GM12878 (cell line): ENCODE measurements at regions not wholly inside any gene's neighbourhood (a gene's known extent, or its start where the extent isn't known, plus 50 kb on each side); places are given as distances from the start of the nearest gene placed in this dataset.

Experiments used
- ATAC-seq: fragments of 200-7000 bp; cut with Tn5 transposase; 3 replicates; pipeline ENCODE4 v1.9.1; 2020; ENCODE audit warnings: mild to moderate bottlenecking, moderate library complexity
- BruUV-seq: library from RNA; stranded (reverse); fragments of 400-500 nt; replicated peaks from 2 replicates; lab custom pipeline; 2021; lab: Mats Ljungman, UMichigan
- CTCF ChIA-PET: fragments of 300-600 bp; sonication (Branson Sonifier 250); formaldehyde crosslinking; extraction: SDS; loops from one replicate; lab custom pipeline; 2021; ENCODE audit warnings: inconsistent platforms; lab: Yijun Ruan, JAX
- POLR2A ChIA-PET: fragments of 350-600 bp; formaldehyde crosslinking; extraction: SDS; loops from one replicate; lab custom pipeline; 2021; ENCODE audit warnings: inconsistent platforms; lab: Charles Lee
- RAD21 ChIA-PET: fragments of 300-600 bp; sonication (Branson Sonifier 250); formaldehyde crosslinking; loops from one replicate; lab custom pipeline; 2023; ENCODE audit warnings: antibody characterized with exemption; ENCODE audit not compliant: unreplicated experiment; lab: Charles Lee
- SMC1A ChIA-PET: fragments of 300-600 bp; sonication (Branson Sonifier 250); formaldehyde crosslinking; loops from one replicate; lab custom pipeline; 2023; ENCODE audit not compliant: unreplicated experiment, uncharacterized antibody; lab: Charles Lee
- DNase-seq: peaks from one replicate; pipeline ENCODE4 v3.0.0-alpha.2; 2011; ENCODE audit warnings: low read depth, low spot score
- FAIRE-seq: peaks from 3 replicates; lab custom pipeline; 2011; peaks lifted over from hg19 to GRCh38; lab: Jason Lieb, UNC
- H2AFZ ChIP-seq: 2 replicates; pipeline ENCODE4 v1.6.0; 2011; ENCODE audit warnings: low read depth, low read length, control low read depth; ENCODE audit not compliant: control insufficient read depth
- H3K27ac ChIP-seq: 2 replicates; pipeline ENCODE4 v1.5.1; 2011; ENCODE audit warnings: control low read depth; ENCODE audit not compliant: control insufficient read depth, insufficient read depth
- H3K27me3 ChIP-seq, 2 experiments: replicated peaks in 1 of 2; 2 replicates each; pipeline versions ENCODE4 v1.6.0 to v1.6.1; 2011; ENCODE audit warnings: low read length in 1 of 2; ENCODE audit not compliant: control insufficient read depth in 2 of 2, insufficient read depth in 2 of 2
- H3K36me3 ChIP-seq, 2 experiments: 2 replicates each; pipeline ENCODE4 v1.5.1; 2011; ENCODE audit warnings: low read length in 1 of 2; ENCODE audit not compliant: control insufficient read depth in 2 of 2, insufficient read depth in 2 of 2
- H3K4me1 ChIP-seq: 2 replicates; pipeline ENCODE4 v1.6.1; 2011; ENCODE audit warnings: mild to moderate bottlenecking, low read length, moderate library complexity, mixed read lengths; ENCODE audit not compliant: control insufficient read depth, insufficient read depth
- H3K4me2 ChIP-seq: 2 replicates; pipeline ENCODE4 v1.6.0; 2011; ENCODE audit warnings: control low read depth; ENCODE audit not compliant: control insufficient read depth, insufficient read depth
- H3K4me3 ChIP-seq: fragments of 200-600 bp; sonication (generic); 2 replicates; pipeline ENCODE4 v1.5.1; 2016
- H3K79me2 ChIP-seq: 2 replicates; pipeline ENCODE4 v1.6.0; 2011; ENCODE audit warnings: low read length; ENCODE audit not compliant: control insufficient read depth, insufficient read depth
- H3K9ac ChIP-seq: 2 replicates; pipeline ENCODE4 v1.8.0; 2011; ENCODE audit warnings: low read length, control low read depth, mixed read lengths; ENCODE audit not compliant: control insufficient read depth, insufficient read depth
- H3K9me3 ChIP-seq: replicated peaks from 3 replicates; pipeline ENCODE4 v1.5.1; 2011; ENCODE audit warnings: mild to moderate bottlenecking, low read length; ENCODE audit not compliant: control insufficient read depth, insufficient read depth
- H4K20me1 ChIP-seq: 2 replicates; pipeline ENCODE4 v1.6.0; 2011; ENCODE audit not compliant: control insufficient read depth, insufficient read depth
- EGR1 ChIP-seq, 2 experiments: IDR thresholded peaks; 1 replicate in 1 of 2; 2 replicates in 1 of 2; pipeline ENCODE4 v1.6.1; 2011 to 2012; ENCODE audit warnings: low read depth in 2 of 2, low read length in 2 of 2, borderline replicate concordance in 1 of 2, mild to moderate bottlenecking in 1 of 2, moderate library complexity in 1 of 2
- GABPA ChIP-seq: IDR thresholded peaks from 2 replicates; pipeline ENCODE4 v1.6.1; 2014; ENCODE audit warnings: antibody characterized with exemption, low read depth, mild to moderate bottlenecking, inconsistent platforms
- LARP7 ChIP-seq: fragments of 450-650 bp; IDR thresholded peaks from 2 replicates; pipeline ENCODE4 v1.6.1; 2017; ENCODE audit warnings: mild to moderate bottlenecking
- MTA2 ChIP-seq: fragments of 450-650 bp; IDR thresholded peaks from 2 replicates; pipeline ENCODE4 v1.6.1; 2016; ENCODE audit warnings: low read depth, mild to moderate bottlenecking, moderate library complexity
- MYC ChIP-seq: IDR thresholded peaks from 2 replicates; pipeline ENCODE4 v1.6.1; 2011; ENCODE audit warnings: mild to moderate bottlenecking, low read length, moderate library complexity, inconsistent platforms; ENCODE audit not compliant: insufficient read depth, insufficient replicate concordance, insufficient read length, severe bottlenecking
- NFIC ChIP-seq: IDR thresholded peaks from 2 replicates; pipeline ENCODE4 v1.6.1; 2012; ENCODE audit warnings: low read depth, mild to moderate bottlenecking, inconsistent platforms, low read length, moderate library complexity
- NR2C1 ChIP-seq: fragments of 450-650 bp; IDR thresholded peaks from 2 replicates; pipeline ENCODE4 v1.6.1; 2017; ENCODE audit warnings: antibody characterized with exemption, mild to moderate bottlenecking, moderate library complexity
- NR2F1 ChIP-seq: fragments of 450-650 bp; conservative IDR thresholded peaks from 2 replicates; pipeline ENCODE4 v1.6.1; 2017; ENCODE audit warnings: mild to moderate bottlenecking
- POU2F2 ChIP-seq: IDR thresholded peaks from 3 replicates; pipeline ENCODE4 v1.6.1; 2011; ENCODE audit warnings: low read depth, mild to moderate bottlenecking, low read length, borderline replicate concordance
- SIX5 ChIP-seq: IDR thresholded peaks from 2 replicates; pipeline ENCODE4 v1.6.1; 2011; ENCODE audit warnings: mild to moderate bottlenecking, low read depth, low read length, moderate library complexity; ENCODE audit not compliant: severe bottlenecking
- TARDBP ChIP-seq: IDR thresholded peaks from 2 replicates; pipeline ENCODE4 v1.6.1; 2016; ENCODE audit warnings: borderline replicate concordance
- ZNF217 ChIP-seq: fragments of 450-650 bp; IDR thresholded peaks from 2 replicates; pipeline ENCODE4 v1.6.1; 2017; ENCODE audit warnings: antibody characterized with exemption, mild to moderate bottlenecking
- WGBS: methylation state at CpG from one replicate; pipeline ENCODE4 v1.1.6; 2016; ENCODE audit warnings: low lambda C conversion rate; ENCODE audit not compliant: insufficient replicate concordance, insufficient coverage; ENCODE audit errors: missing lambda C conversion rate; 5-methylcytosine and 5-hydroxymethylcytosine counted together
- in situ Hi-C: fragments of 300-500 bp; cut with MboI; formaldehyde crosslinking; loops from 9 replicates; pipeline ENCODE4 v1.14.3; 2018; ENCODE audit warnings: mixed read lengths
- intact Hi-C: fragments of 100-400 bp; cut with micrococcal nuclease; formaldehyde crosslinking; loops from one replicate; pipeline ENCODE4 v1.14.2; 2022; ENCODE audit not compliant: unreplicated experiment
- TF ChIP-seq, protein P1 (sequence below): fragments of 450-650 bp; IDR thresholded peaks from 2 replicates; pipeline ENCODE4 v1.6.1; 2014; ENCODE audit warnings: mild to moderate bottlenecking

DNA sequence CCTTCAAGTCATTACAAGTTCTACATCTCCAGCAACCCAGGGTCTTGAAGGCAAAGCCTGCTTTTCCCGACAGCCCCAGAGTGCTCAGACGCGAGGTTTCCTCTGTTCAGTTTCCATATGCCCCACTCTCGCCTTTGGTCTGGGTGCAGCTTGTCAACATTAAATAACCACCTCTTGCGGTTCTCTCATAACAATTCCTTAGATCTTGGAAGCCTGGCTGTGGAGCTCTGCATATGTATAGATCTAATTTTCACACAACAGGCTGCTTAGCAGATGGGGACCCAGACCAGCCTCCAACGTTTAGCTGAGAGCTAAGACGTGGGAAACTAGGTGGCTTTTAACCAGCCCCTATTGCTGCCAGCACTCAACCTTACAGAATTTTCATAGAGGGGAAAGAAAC lies 295.5 kb downstream of the RPLP1 start:
- no peak for ATAC-seq
- in situ Hi-C loops, result no loop called here
- no peaks in the 10 kb centered on the region for H3K36me3 ChIP-seq
- no peak overlapping the region for H3K9ac ChIP-seq
- H3K27me3 ChIP-seq, result peaks cover 2 to 4% of the 10 kb centered on the region in 2 experiments; a peak in 2 of 4 replicates
- H3K27ac ChIP-seq, result no peak overlapping the region
- ChIA-PET RAD21 (interaction anchor here (2.6 kb wide), 1 partner anchor 351 kb away, joined by 8 read pairs; no protein-coding TSS in a partner anchor), SMC1A (interaction anchor here (1.1 to 1.7 kb wide), 4 partner anchors 18 to 758 kb away, joined by 3 to 7 read pairs (median 4); no protein-coding TSS in a partner anchor), CTCF (interaction anchor here (0.5 to 1.9 kb wide), 5 partner anchors 17 to 171 kb away, joined by 3 to 9 read pairs (median 4); no protein-coding TSS in a partner anchor), POLR2A (no interaction called here)
- TF ChIP-seq MTA2 (no peak), MYC (no peak), NFIC (no peak), SIX5 (no peak), NR2F1 (no peak), TARDBP (no peak), POU2F2 (no peak), EGR1 (IDR thresholded peaks at IDR 0.05; ENCODE audit: borderline replicate concordance in 1 of 2, low read depth in 2 of 2, low read length in 2 of 2) (no peak), GABPA (no peak), NR2C1 (no peak), LARP7 (no peak), ZNF217 (no peak)
- TF ChIP-seq, protein P1, sequence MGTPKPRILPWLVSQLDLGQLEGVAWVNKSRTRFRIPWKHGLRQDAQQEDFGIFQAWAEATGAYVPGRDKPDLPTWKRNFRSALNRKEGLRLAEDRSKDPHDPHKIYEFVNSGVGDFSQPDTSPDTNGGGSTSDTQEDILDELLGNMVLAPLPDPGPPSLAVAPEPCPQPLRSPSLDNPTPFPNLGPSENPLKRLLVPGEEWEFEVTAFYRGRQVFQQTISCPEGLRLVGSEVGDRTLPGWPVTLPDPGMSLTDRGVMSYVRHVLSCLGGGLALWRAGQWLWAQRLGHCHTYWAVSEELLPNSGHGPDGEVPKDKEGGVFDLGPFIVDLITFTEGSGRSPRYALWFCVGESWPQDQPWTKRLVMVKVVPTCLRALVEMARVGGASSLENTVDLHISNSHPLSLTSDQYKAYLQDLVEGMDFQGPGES, result no peak
- 62% methylated on average over 7 of the region's 7 CpGs for WGBS
- no peaks in the 10 kb centered on the region for H3K4me1 ChIP-seq
- no peak overlapping the region for H2AFZ ChIP-seq
- no peak overlapping the region for H3K4me3 ChIP-seq
- peaks cover 18% of the 10 kb centered on the region for H3K9me3 ChIP-seq
- BruUV-seq, result no TSS peak
- H3K79me2 ChIP-seq, result no peaks in the 10 kb centered on the region
- no peak for DNase-seq
- intact Hi-C loops, result no loop called here
- no peaks in the 10 kb centered on the region for H4K20me1 ChIP-seq
- no peak for FAIRE-seq
- H3K4me2 ChIP-seq, result no peak overlapping the region
